SK-N-MC (cell line): ENCODE measurements at regions not wholly inside any gene's neighbourhood (a gene's known extent, or its start where the extent isn't known, plus 50 kb on each side); places are given as distances from the start of the nearest gene placed in this dataset.

Source experiments
- EZH2 ChIP-seq: fragments of 200-600 bp; sonication (generic); IDR thresholded peaks from one replicate; pipeline ENCODE4 v1.6.1; 2017; ENCODE audit warnings: antibody characterized with exemption
- FOXP2 ChIP-seq: optimal IDR thresholded peaks from 2 replicates; pipeline ENCODE3; 2011; ENCODE audit warnings: mild to moderate bottlenecking, moderate library complexity; ENCODE audit not compliant: insufficient read depth; ENCODE audit errors: extremely low read length, control extremely low read depth

DNA sequence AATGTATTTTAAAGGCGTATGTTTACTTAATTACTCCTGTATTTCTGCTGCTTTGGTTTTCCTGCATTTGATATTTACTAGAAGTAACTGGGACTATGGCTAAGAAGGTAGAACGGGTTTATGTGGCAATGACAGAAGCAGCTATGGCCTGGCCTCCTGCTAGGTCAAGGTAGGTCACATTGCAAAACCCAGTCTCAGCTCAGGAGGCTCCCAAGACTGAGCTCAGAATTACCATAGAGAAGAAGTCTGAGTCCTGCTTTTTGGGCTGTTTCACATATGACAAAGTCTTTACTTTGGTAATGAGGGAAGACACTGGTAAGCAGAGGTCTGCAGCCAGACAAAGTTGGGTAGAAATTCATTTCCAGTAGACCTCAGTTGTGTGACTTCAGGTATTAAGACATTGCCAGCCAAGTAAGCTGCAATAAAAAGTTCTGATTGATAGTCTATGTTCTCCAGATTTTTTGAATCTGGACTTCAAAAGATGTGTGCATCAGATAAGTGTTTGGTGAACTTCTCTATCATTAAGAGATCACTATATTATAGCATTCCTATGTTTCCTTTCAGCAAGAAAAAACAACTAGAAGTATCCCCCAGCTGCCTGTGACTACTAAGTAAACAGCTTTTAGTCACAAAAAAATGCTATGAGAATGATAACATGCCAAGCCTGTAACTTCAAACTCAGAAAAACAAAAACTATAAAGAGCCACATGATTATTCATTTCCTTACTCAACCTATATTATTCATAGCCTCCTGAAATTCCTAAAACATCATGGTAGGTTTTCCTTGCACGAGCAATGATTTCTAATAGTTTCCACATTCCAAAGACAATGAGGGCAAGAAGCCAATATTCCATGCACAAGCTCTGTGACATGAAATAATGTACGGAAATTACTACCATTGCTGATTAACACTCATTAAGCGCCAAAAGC, 312.3 kb downstream of the HAO1 start:
- TF ChIP-seq EZH2 = no peak
- no peak for TF ChIP-seq FOXP2
